RWPE2 (cell line): ENCODE measurements at regions not wholly inside any gene's neighbourhood (a gene's known extent, or its start where the extent isn't known, plus 50 kb on each side); places are given as distances from the start of the nearest gene placed in this dataset.

Experiments used
- ATAC-seq: fragments of 200-7000 bp; cut with Tn5 transposase; 3 replicates; pipeline ENCODE4 v1.9.1; 2021; ENCODE audit warnings: low read depth
- DNase-seq: peaks from one replicate; pipeline ENCODE4 v3.0.0-alpha.2; 2020; ENCODE audit warnings: low spot score
- H3K27ac ChIP-seq: fragments of 450-650 bp; 2 replicates; pipeline ENCODE4 v1.5.1; 2017; ENCODE audit warnings: mild to moderate bottlenecking; ENCODE audit not compliant: poor library complexity, severe bottlenecking
- H3K27me3 ChIP-seq: fragments of 250-450 bp; sonication (Bioruptor Pico); 2 replicates; pipeline ENCODE4 v1.5.1; 2021; ENCODE audit warnings: mild to moderate bottlenecking, moderate library complexity; ENCODE audit not compliant: insufficient read depth, poor library complexity, severe bottlenecking
- H3K36me3 ChIP-seq: fragments of 250-450 bp; sonication (Bioruptor Pico); 2 replicates; pipeline ENCODE4 v1.5.1; 2020; ENCODE audit warnings: low read depth, mild to moderate bottlenecking, moderate library complexity
- H3K4me1 ChIP-seq: fragments of 250-450 bp; sonication (Bioruptor Pico); 2 replicates; pipeline ENCODE4 v1.5.1; 2021; ENCODE audit warnings: mild to moderate bottlenecking, moderate library complexity; ENCODE audit not compliant: insufficient read depth, poor library complexity, severe bottlenecking
- H3K4me3 ChIP-seq: fragments of 250-450 bp; sonication (Bioruptor Pico); 2 replicates; pipeline ENCODE4 v1.5.1; 2021; ENCODE audit warnings: mild to moderate bottlenecking, moderate library complexity; ENCODE audit not compliant: severe bottlenecking
- H3K9me3 ChIP-seq: fragments of 250-450 bp; sonication (Bioruptor Pico); 2 replicates; pipeline ENCODE4 v1.5.1; 2021; ENCODE audit warnings: mild to moderate bottlenecking, moderate library complexity; ENCODE audit not compliant: severe bottlenecking
- CTCF ChIP-seq: fragments of 450-650 bp; IDR thresholded peaks from one replicate; pipeline ENCODE4 v1.5.1; 2017; ENCODE audit warnings: mild to moderate bottlenecking, moderate library complexity; ENCODE audit not compliant: poor library complexity, severe bottlenecking

- ATAC-seq = no peak
- H3K27ac ChIP-seq = no peak overlapping the region
- DNase-seq = no peak
- no peak overlapping the region for H3K4me3 ChIP-seq
- no peak for TF ChIP-seq CTCF
- no peaks in the 10 kb centered on the region for H3K27me3 ChIP-seq
- H3K4me1 ChIP-seq = no peaks in the 10 kb centered on the region
- no peaks in the 10 kb centered on the region for H3K9me3 ChIP-seq
- no peaks in the 10 kb centered on the region for H3K36me3 ChIP-seq
These were observed 276.7 kb upstream of the PPARGC1A start for GRCh38 chr4:24166501-24166900.

- TF ChIP-seq CTCF = no peak
- no peak for ATAC-seq
- H3K4me1 ChIP-seq = no peaks in the 10 kb centered on the region
These were observed 274.9 kb upstream of the PPARGC1A start for GRCh38 chr4:24164797-24165196.

GRCh38 chr4:24164054-24164693 lies 274.3 kb upstream of the PPARGC1A start:
- DNase-seq (no peak), ATAC-seq (peak; percentile 68)
- H3K4me3 ChIP-seq = no peak overlapping the region
- H3K9me3 ChIP-seq = no peaks in the 10 kb centered on the region
- no peak overlapping the region for H3K27ac ChIP-seq
- no peak for TF ChIP-seq CTCF
- H3K4me1 ChIP-seq = no peaks in the 10 kb centered on the region
- no peaks in the 10 kb centered on the region for H3K27me3 ChIP-seq
- no peaks in the 10 kb centered on the region for H3K36me3 ChIP-seq

More at GRCh38 chr4:24164797-24165196, 274.9 kb upstream of the PPARGC1A start:
- Histone ChIP-seq H3K36me3 (no peaks in the 10 kb centered on the region), H3K27ac (no peak overlapping the region), H3K4me3 (no peak overlapping the region), H3K27me3 (no peaks in the 10 kb centered on the region), H3K9me3 (no peaks in the 10 kb centered on the region)
- DNase-seq = no peak

GRCh38 chr4:24163314-24163713 lies 273.5 kb upstream of the PPARGC1A start:
- no peaks in the 10 kb centered on the region for H3K27me3 ChIP-seq

More at GRCh38 chr4:24163314-24163713, 273.5 kb upstream of the PPARGC1A start:
- Histone ChIP-seq H3K9me3 (no peaks in the 10 kb centered on the region), H3K4me3 (no peak overlapping the region), H3K4me1 (no peaks in the 10 kb centered on the region), H3K27ac (no peak overlapping the region), H3K36me3 (no peaks in the 10 kb centered on the region)
- TF ChIP-seq CTCF = no peak
- DNase-seq (no peak), ATAC-seq (no peak)
